ENCODE measurements at regions not wholly inside any gene's neighbourhood (a gene's known extent, or its start where the extent isn't known, plus 50 kb on each side); places are given as distances from the start of the nearest gene placed in this dataset.
"Not testable (repeated sequence)": the region's sequence is repeated elsewhere in the genome, so short reads cannot be mapped to it uniquely, and the experiment has no call there.

DNA sequence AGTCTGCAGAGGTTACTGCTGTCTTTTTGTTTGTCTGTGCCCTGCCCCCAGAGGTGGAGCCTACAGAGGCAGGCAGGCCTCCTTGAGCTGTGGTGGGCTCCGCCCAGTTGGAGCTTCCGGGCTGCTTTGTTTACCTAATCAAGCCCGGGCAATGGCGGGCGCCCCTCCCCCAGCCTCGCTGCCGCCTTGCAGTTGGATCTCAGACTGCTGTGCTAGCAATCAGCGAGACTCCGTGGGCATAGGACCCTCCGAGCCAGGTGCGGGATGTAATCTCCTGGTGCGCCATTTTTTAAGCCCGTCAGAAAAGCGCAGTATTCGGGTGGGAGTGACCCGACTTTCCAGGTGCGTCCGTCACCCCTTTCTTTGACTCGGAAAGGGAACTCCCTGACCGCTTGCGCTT, 141.5 kb upstream of the NTF3 start:
- TF ChIP-seq, protein P1, sequence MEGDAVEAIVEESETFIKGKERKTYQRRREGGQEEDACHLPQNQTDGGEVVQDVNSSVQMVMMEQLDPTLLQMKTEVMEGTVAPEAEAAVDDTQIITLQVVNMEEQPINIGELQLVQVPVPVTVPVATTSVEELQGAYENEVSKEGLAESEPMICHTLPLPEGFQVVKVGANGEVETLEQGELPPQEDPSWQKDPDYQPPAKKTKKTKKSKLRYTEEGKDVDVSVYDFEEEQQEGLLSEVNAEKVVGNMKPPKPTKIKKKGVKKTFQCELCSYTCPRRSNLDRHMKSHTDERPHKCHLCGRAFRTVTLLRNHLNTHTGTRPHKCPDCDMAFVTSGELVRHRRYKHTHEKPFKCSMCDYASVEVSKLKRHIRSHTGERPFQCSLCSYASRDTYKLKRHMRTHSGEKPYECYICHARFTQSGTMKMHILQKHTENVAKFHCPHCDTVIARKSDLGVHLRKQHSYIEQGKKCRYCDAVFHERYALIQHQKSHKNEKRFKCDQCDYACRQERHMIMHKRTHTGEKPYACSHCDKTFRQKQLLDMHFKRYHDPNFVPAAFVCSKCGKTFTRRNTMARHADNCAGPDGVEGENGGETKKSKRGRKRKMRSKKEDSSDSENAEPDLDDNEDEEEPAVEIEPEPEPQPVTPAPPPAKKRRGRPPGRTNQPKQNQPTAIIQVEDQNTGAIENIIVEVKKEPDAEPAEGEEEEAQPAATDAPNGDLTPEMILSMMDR (conservative IDR thresholded peaks at IDR 0.05 in 1 of 2, IDR thresholded peaks at IDR 0.05 in 1 of 2; ENCODE audit: extremely low read depth in 1 of 2, insufficient read depth in 1 of 2, low read depth in 1 of 2, low read length in 2 of 2): not testable (repeated sequence)
- not testable (repeated sequence) for TF ChIP-seq EZH2 (IDR thresholded peaks at IDR 0.05; ENCODE audit: borderline replicate concordance, low read length)
